DOHH2 (cell line): ENCODE measurements at regions not wholly inside any gene's neighbourhood (a gene's known extent, or its start where the extent isn't known, plus 50 kb on each side); places are given as distances from the start of the nearest gene placed in this dataset.

ENCODE experiments used
- EZH2phosphoT487 ChIP-seq: fragments of 200-600 bp; sonication (generic); IDR thresholded peaks from 2 replicates; pipeline ENCODE4 v1.6.1; 2017; ENCODE audit warnings: borderline replicate concordance, mild to moderate bottlenecking, antibody characterized with exemption, low read length, moderate library complexity, mixed read lengths
- TF ChIP-seq, protein P1 (sequence below): fragments of 200-600 bp; sonication (generic); IDR thresholded peaks from one replicate; pipeline ENCODE4 v1.5.1; 2014; ENCODE audit warnings: antibody characterized with exemption, mild to moderate bottlenecking, low read depth, low read length; ENCODE audit not compliant: poor library complexity, severe bottlenecking

DNA sequence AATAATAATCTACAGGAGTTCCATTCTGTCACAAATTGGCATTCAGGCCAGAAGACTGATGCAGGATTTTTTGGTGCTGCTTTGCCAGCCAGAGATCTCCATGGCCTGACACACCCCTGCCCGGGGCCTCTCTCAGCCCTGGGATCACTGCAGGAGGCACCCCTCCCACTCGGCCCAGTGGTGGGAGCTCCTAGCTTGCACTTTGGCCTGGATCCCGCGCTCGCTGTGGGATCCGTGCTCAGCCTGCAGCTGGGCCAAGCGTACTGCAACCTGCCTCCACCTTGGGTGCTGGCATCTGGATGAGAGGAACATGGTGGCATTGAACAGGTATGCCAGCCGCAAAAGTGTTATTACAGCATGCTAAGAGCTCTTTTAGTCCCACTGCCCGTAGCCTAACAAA lies 656.7 kb upstream of the CCDC54 start:
- TF ChIP-seq, protein P1, sequence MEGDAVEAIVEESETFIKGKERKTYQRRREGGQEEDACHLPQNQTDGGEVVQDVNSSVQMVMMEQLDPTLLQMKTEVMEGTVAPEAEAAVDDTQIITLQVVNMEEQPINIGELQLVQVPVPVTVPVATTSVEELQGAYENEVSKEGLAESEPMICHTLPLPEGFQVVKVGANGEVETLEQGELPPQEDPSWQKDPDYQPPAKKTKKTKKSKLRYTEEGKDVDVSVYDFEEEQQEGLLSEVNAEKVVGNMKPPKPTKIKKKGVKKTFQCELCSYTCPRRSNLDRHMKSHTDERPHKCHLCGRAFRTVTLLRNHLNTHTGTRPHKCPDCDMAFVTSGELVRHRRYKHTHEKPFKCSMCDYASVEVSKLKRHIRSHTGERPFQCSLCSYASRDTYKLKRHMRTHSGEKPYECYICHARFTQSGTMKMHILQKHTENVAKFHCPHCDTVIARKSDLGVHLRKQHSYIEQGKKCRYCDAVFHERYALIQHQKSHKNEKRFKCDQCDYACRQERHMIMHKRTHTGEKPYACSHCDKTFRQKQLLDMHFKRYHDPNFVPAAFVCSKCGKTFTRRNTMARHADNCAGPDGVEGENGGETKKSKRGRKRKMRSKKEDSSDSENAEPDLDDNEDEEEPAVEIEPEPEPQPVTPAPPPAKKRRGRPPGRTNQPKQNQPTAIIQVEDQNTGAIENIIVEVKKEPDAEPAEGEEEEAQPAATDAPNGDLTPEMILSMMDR: no peak
- no peak for TF ChIP-seq EZH2phosphoT487
